ENCODE measurements at regions not wholly inside any gene's neighbourhood (a gene's known extent, or its start where the extent isn't known, plus 50 kb on each side); places are given as distances from the start of the nearest gene placed in this dataset.

DNA sequence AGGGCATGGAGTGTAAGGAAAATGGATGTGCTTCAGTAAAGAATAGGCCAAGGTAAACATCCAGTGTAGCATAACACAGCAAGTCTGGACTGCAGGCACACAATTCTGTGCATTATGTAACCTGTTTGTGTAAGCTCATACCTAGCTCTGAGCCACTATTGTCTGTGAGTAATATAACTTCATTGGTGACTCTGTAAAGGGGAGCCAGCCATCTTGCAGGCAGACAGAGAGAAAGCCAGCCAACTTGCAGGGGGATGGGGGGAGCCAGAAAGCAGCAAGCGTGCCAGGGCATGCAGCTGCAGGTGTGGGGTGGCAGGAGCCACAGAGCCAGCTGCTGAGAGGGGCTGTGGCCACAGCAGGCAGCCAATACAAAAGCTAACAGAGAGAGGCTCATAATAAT is 449.2 kb downstream of the IPMK start:
- H3K4me3 ChIP-seq (ENCODE audit: low read depth, low read length), result no peak overlapping the region
- DNase-seq (ENCODE audit: low read depth), result no peak
- no peak for TF ChIP-seq CTCF (IDR thresholded peaks at IDR 0.05; ENCODE audit: control insufficient read depth, extremely low read depth, insufficient read depth)

DNA sequence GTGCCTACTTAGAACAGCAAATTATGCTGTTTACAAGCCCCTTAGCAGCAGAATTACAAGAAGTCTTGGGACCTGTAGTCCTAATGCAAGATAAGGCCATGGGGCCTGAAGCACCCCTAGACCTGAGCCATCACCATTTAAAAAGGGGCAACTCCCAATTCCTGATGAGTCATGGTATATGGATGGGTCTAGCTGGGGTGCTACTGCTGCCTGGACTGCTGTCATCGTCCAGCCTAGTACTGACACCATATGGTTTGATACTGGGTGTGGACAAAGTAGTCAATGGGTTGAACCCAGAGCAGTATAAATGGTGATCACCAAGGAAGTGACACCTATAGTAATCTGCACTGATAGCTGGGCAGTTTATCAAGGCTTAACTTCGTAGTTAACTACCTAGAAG is 450.0 kb downstream of the IPMK start:
- no peak for DNase-seq (ENCODE audit: low read depth)
- H3K4me3 ChIP-seq (ENCODE audit: low read depth, low read length), result no peak overlapping the region
- TF ChIP-seq CTCF (IDR thresholded peaks at IDR 0.05; ENCODE audit: control insufficient read depth, extremely low read depth, insufficient read depth), result no peak

DNA sequence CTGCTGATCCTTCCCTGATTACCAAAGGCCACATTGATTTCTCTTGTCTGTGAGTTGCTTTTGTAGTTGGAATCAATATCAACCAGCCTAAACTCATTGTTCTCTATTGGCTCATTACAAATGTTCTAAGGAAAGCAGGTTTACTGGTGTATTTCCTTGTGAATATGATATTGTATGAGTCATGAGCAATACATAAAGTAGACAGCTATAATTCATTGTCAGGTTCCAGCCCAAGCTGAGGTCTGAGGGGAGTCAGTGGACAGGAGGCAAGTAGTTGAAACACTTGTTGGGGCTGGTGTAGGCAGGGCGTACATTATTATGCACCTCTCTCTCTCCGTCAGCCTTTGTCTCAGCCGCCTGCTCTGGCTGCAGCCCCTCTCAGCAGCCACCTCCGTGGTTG is 451.7 kb downstream of the IPMK start:
- no peak for DNase-seq (ENCODE audit: low read depth)
- no peak for TF ChIP-seq CTCF (IDR thresholded peaks at IDR 0.05; ENCODE audit: control insufficient read depth, extremely low read depth, insufficient read depth)
- H3K4me3 ChIP-seq (ENCODE audit: low read depth, low read length), result no peak overlapping the region

- no peak for TF ChIP-seq CTCF (IDR thresholded peaks at IDR 0.05; ENCODE audit: control insufficient read depth, extremely low read depth, insufficient read depth)
- DNase-seq (ENCODE audit: low read depth), result no peak
- H3K4me3 ChIP-seq (ENCODE audit: low read depth, low read length), result no peak overlapping the region
Measured at GRCh38 chr10:57809961-57810360, 457.7 kb downstream of the IPMK start.

- no peak overlapping the region for H3K4me3 ChIP-seq (ENCODE audit: low read depth, low read length)
- DNase-seq (ENCODE audit: low read depth), result no peak
- no peak for TF ChIP-seq CTCF (IDR thresholded peaks at IDR 0.05; ENCODE audit: control insufficient read depth, extremely low read depth, insufficient read depth)
Measured at GRCh38 chr10:57807906-57808305, 459.8 kb downstream of the IPMK start.

GRCh38 chr10:57806675-57807074 is 461.0 kb downstream of the IPMK start:
- DNase-seq (ENCODE audit: low read depth), result no peak
- no peak for TF ChIP-seq CTCF (IDR thresholded peaks at IDR 0.05; ENCODE audit: control insufficient read depth, extremely low read depth, insufficient read depth)
- H3K4me3 ChIP-seq (ENCODE audit: low read depth, low read length), result no peak overlapping the region

DNA sequence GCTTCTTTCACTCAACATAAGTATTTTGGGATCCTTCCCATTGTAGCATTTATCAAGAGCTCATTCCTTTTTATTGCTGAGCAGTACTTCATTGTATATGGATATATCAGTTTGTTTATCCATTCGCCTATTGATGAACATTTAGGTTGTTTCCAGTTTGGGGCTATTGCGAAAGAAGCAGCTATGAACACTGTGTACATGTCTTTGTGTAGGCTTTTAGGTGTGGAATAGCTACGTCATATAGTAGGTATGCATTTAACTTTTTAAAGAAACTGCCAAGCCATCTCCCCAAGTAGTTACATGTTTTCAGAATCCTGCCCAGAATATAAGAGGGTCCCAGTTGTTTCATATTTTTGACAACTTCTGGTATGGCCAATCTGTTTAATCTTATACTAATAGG is 468.1 kb downstream of the IPMK start:
- no peak overlapping the region for H3K4me3 ChIP-seq (ENCODE audit: low read depth, low read length)
- no peak for DNase-seq (ENCODE audit: low read depth)
- TF ChIP-seq CTCF (IDR thresholded peaks at IDR 0.05; ENCODE audit: control insufficient read depth, extremely low read depth, insufficient read depth), result no peak
